ENCODE measurements at regions not wholly inside any gene's neighbourhood (a gene's known extent, or its start where the extent isn't known, plus 50 kb on each side); places are given as distances from the start of the nearest gene placed in this dataset.

GRCh38 chr18:45334191-45334590 is 281.1 kb upstream of the SLC14A2 start:
- H3K18ac ChIP-seq (ENCODE audit: low read depth, low read length): no peak overlapping the region
- no peaks in the 10 kb centered on the region for H3K9me1 ChIP-seq (ENCODE audit: insufficient read depth, low read length)
- in situ Hi-C loops (cut with MboI; ENCODE audit: low sequenced_read_pairs) (no loop called here), intact Hi-C loops (cut with micrococcal nuclease) (no loop called here), dilution Hi-C loops (cut with HindIII; ENCODE audit: low sequenced_read_pairs, unreplicated experiment) (no loop called here)
- H4K5ac ChIP-seq (ENCODE audit: low read depth, low read length): no peak overlapping the region
- no peaks in the 10 kb centered on the region for H3K36me3 ChIP-seq (ENCODE audit: control insufficient read depth, insufficient read depth, low read length)
- no peak overlapping the region for H2AFZ ChIP-seq (replicated peaks; ENCODE audit: low read length, poor library complexity)
- H2BK5ac ChIP-seq (ENCODE audit: low read depth, low read length, poor library complexity, severe bottlenecking): no peak overlapping the region
- TF ChIP-seq, protein P1, sequence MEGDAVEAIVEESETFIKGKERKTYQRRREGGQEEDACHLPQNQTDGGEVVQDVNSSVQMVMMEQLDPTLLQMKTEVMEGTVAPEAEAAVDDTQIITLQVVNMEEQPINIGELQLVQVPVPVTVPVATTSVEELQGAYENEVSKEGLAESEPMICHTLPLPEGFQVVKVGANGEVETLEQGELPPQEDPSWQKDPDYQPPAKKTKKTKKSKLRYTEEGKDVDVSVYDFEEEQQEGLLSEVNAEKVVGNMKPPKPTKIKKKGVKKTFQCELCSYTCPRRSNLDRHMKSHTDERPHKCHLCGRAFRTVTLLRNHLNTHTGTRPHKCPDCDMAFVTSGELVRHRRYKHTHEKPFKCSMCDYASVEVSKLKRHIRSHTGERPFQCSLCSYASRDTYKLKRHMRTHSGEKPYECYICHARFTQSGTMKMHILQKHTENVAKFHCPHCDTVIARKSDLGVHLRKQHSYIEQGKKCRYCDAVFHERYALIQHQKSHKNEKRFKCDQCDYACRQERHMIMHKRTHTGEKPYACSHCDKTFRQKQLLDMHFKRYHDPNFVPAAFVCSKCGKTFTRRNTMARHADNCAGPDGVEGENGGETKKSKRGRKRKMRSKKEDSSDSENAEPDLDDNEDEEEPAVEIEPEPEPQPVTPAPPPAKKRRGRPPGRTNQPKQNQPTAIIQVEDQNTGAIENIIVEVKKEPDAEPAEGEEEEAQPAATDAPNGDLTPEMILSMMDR (conservative IDR thresholded peaks at IDR 0.05; ENCODE audit: low read depth, low read length): no peak
- TF ChIP-seq CEBPB (IDR thresholded peaks at IDR 0.05; ENCODE audit: low read depth, low read length) (no peak), RAD21 (IDR thresholded peaks at IDR 0.05; ENCODE audit: low read length) (no peak), POLR2A (IDR thresholded peaks at IDR 0.05; ENCODE audit: low read depth, low read length) (no peak), RFX5 (IDR thresholded peaks at IDR 0.05; ENCODE audit: low read depth, low read length) (no peak), NFE2L2 (IDR thresholded peaks at IDR 0.05; ENCODE audit: low read depth, low read length) (no peak), MAFK (IDR thresholded peaks at IDR 0.05; ENCODE audit: low read depth, low read length) (no peak), MAZ (IDR thresholded peaks at IDR 0.05; ENCODE audit: borderline replicate concordance, low read depth, low read length) (no peak), CHD1 (IDR thresholded peaks at IDR 0.05; ENCODE audit: low read depth, low read length) (no peak), USF2 (IDR thresholded peaks at IDR 0.05; ENCODE audit: low read depth, low read length) (no peak), BHLHE40 (IDR thresholded peaks at IDR 0.05; ENCODE audit: low read depth, low read length) (no peak), MXI1 (IDR thresholded peaks at IDR 0.05; ENCODE audit: borderline replicate concordance, low read depth, low read length) (no peak), FOS (IDR thresholded peaks at IDR 0.05; ENCODE audit: low read depth, low read length) (no peak), RCOR1 (IDR thresholded peaks at IDR 0.05; ENCODE audit: insufficient replicate concordance, low read length) (no peak), SMC3 (IDR thresholded peaks at IDR 0.05; ENCODE audit: low read depth, low read length) (no peak), ELK1 (IDR thresholded peaks at IDR 0.05; ENCODE audit: borderline replicate concordance, low read depth, low read length) (no peak)
- H3K23ac ChIP-seq (ENCODE audit: low read depth, low read length): no peak overlapping the region
- no peaks in the 10 kb centered on the region for H4K20me1 ChIP-seq (ENCODE audit: insufficient read depth, low read length)
- no peak overlapping the region for H2BK15ac ChIP-seq (ENCODE audit: low read depth, low read length)
- H2AK5ac ChIP-seq (ENCODE audit: low read depth, low read length): no peak overlapping the region
- H2AK9ac ChIP-seq (replicated peaks; ENCODE audit: low read depth, low read length, poor library complexity): no peak overlapping the region
- no peaks in the 10 kb centered on the region for H3K4me1 ChIP-seq (ENCODE audit: control insufficient read depth, insufficient read depth, low read length)
- ATAC-seq (ENCODE audit: low read depth) (no peak), DNase-seq (no peak)
- H3K9me3 ChIP-seq (ENCODE audit: control insufficient read depth, insufficient read depth, low read length): no peaks in the 10 kb centered on the region
- H3K9ac ChIP-seq (ENCODE audit: low read depth, low read length): no peak overlapping the region
- no peak overlapping the region for H3K4me2 ChIP-seq (ENCODE audit: low read depth, low read length)
- peaks cover 5% of the 10 kb centered on the region; the same call in 1 of the 2 replicates for H3K27me3 ChIP-seq (ENCODE audit: control insufficient read depth, insufficient read depth, low read length)
- no peak overlapping the region for H3K4me3 ChIP-seq (ENCODE audit: insufficient read depth, low read depth, low read length)
- no TSS peak for BruUV-seq (replicated peaks)
- no peak overlapping the region for H3K27ac ChIP-seq (ENCODE audit: insufficient read depth, low read length)
- H4K8ac ChIP-seq (ENCODE audit: low read depth in 2 of 2, low read length in 2 of 2): no peak overlapping the region
- ChIA-PET CTCF (interaction anchor here (0.6 kb wide), 1 partner anchor 192 kb away, joined by 3 read pairs; no protein-coding TSS in a partner anchor), POLR2A (ENCODE audit: unreplicated experiment) (no interaction called here)
- H3K14ac ChIP-seq (replicated peaks; ENCODE audit: low read depth, low read length): no peak overlapping the region
- no CpG with 5 or more reads among the region's 1 CpG for WGBS, 2 experiments (ENCODE audit: extremely low coverage in 2 of 2, insufficient read length in 1 of 2)
- H4K91ac ChIP-seq (ENCODE audit: insufficient read depth, low read depth, low read length): no peak overlapping the region
- no peak overlapping the region for H3K4ac ChIP-seq (ENCODE audit: low read depth, low read length)
- H3K79me1 ChIP-seq (ENCODE audit: low read depth in 1 of 2, low read length in 2 of 2): no peaks in the 10 kb centered on the region
- H2BK20ac ChIP-seq (ENCODE audit: low read depth, low read length): no peak overlapping the region
- H3K56ac ChIP-seq (ENCODE audit: extremely low read depth, insufficient read depth, low read length): no peak overlapping the region
- H2BK120ac ChIP-seq (ENCODE audit: low read depth, low read length): no peak overlapping the region

Data from IMR-90 (cell line).